Activated CD8-positive, alpha-beta memory T cell treated with anti-CD3 and anti-CD28 coated beads, Interleukin-2, amount 50 U/mL, for 1 hour (primary cell): ENCODE measurements at regions not wholly inside any gene's neighbourhood (a gene's known extent, or its start where the extent isn't known, plus 50 kb on each side); places are given as distances from the start of the nearest gene placed in this dataset.
"Not testable (repeated sequence)": the region's sequence is repeated elsewhere in the genome, so short reads cannot be mapped to it uniquely, and the experiment has no call there.

Experiments
- DNase-seq: peaks from one replicate; pipeline ENCODE4 v3.0.0-alpha.2; 2020; ENCODE audit errors: extremely low read depth

DNA sequence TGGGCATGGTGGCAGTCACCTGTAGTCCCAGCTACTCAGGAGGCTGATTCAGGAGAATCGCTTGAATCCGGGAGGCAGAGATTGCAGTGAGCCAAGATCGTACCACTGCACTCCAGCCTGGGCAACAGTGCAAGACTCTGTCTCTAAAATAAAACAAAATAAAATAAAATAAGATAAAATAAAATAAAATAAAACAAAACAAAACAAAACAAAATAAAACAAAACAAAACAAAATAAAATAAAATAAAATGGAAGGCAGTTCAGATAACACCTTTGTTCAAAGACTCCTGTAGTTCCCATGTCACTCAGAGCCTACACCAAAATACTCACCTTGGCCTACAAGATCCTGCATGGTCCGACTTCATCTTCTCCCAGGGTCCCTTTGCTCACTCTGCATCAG, 61.3 kb downstream of the SYF2 start:
- not testable (repeated sequence) for DNase-seq

GRCh38 chr1:25170439-25170838, 61.9 kb downstream of the SYF2 start:
- no peak for DNase-seq

- no peak for DNase-seq
Observed at GRCh38 chr1:25169610-25170009, 62.7 kb downstream of the SYF2 start.

GRCh38 chr1:25169168-25169567, 63.1 kb downstream of the SYF2 start:
- DNase-seq = no peak

DNA sequence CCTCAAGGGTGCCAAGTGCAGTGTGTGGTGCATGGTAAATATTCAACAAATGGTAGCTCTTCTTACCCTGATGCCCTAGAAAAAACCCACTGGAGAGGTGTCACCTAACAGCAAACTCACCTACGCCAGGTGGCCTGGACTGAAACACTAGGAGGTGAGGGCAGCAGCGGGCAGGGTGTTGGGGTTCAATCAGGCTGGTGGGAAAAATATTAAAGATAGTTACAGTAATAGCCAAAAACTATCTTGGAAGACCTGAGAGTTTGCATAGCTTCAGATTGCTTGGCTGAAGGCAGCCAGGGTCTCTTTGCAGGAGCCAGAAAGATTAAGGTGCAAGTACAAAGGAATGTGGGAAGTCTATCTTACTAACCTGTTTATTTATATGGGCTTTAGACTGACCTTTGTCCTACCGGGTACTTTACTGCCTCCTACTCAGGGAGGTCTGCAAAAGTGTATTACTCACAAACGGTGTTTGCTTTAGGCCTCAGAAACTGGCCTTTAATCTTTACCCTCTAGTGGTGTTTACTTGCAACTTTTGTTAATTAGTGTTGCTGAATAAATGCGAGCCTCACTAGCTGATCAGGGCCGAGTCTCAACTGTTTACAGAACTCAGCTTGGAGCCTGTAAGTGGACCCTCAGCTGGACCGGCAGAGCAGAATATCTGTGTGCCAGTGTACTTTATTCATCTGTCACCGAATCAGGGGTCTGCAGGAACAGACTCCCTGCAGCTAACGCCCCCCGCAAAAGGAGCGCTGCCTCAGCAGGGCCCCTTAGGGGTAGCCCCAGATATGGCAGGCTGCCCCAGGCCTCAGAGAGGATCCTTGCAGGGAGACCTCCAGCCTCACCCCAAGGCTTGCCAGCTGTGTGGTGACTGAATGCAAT, 63.9 kb downstream of the SYF2 start:
- no peak for DNase-seq

DNA sequence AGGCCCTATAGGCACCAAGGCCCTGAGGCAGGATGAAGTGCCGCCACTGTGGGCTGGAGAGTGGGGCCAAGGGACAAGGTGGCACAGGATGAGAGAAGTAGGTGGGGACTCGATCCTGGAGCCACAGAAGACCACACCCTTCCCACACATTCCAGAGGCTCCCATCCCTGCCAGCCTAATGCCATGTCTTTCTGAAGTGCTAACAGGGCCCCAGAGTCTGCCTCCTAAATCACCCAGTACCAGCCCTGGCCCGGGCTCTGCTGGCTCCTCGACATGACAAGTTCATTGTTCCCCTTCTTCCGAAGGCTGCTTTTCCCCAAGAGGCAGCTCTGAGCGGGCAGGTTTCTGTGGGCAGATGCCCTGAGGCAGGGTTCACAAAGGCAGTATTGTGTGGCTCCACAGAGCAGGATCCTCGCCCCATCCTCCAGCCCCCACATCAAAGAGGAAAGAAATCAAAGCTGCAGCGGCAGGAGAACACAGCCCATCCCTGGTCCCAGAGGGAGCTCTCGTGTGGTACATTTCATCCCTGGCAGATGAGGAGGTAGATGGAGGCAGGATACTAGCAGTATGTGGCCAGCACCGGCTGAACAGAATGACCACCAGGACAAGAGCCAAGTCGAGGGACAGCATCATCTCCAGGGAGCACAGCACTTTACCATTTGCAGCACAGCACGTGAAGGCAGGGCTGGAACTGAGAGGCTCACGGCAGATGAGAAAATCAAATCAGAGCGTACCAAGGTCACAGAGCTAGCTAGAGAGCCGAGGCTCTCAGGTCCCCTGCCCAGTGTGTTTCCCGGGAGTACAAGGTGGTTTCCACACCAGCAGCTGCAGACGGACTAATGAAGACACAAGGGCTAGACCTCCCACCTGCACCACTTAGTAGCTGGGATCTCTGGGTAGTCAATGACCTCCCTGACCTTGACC, 64.8 kb downstream of the SYF2 start:
- DNase-seq = no peak

DNA sequence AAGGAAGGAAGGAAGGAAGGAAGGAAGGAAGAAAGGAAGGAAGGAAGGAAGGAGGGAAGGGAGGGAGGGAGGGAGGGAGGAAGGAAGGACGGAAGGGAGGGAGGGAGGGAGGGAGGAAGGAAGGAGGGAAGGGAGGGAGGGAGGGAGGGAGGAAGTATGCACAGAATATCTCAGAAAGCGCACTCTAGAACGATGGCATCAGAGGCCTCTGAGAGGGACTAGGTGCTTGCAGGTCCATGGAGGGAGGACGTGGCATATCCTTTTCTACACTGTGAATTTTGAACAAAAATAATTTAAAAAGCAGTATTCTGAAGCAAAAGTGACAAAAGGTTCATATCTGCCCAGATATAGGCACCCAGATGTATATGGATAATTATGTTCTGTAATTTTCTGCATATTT, 65.5 kb downstream of the SYF2 start:
- no peak for DNase-seq

DNA sequence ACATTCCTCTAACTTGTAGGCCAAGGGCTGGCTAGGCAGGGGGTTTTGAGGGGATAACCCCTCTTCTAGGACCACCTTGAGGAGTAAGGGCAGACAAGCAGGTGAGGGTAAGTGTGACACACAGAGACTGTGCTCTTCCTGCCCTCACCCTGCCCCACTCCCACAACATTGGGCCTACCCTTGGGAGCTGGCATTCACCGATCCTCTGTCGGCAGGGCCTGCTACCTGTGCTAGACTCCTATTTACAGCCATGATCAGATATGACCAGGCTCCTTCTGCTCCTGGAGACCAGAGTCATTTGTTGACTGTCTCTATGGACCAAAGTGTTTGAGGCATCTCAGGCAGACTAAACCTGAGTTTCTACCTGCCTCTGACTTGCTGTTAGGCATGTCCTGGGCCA, 68.3 kb downstream of the SYF2 start:
- DNase-seq = no peak

DNA sequence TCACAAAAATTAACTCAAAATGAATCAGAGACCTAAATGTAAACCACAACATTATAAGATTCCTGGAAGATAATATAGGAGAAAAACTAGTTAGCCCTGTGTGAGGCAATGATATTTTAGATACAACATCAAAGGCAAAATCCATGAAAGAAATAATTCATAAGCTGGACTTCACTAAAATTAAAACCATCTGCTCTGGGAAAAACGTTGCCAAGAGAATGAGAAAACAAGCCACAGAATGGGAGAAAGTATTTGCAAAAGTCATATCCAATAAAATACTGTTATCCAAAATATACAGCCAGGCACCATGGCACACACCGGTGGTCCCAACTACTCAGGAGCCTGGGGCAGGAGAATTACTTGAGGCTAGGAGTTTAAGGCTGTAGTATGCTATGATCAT, 70.3 kb downstream of the SYF2 start:
- DNase-seq = no peak

- DNase-seq = no peak
Observed at GRCh38 chr1:25157846-25158245, 74.5 kb downstream of the SYF2 start.

DNA sequence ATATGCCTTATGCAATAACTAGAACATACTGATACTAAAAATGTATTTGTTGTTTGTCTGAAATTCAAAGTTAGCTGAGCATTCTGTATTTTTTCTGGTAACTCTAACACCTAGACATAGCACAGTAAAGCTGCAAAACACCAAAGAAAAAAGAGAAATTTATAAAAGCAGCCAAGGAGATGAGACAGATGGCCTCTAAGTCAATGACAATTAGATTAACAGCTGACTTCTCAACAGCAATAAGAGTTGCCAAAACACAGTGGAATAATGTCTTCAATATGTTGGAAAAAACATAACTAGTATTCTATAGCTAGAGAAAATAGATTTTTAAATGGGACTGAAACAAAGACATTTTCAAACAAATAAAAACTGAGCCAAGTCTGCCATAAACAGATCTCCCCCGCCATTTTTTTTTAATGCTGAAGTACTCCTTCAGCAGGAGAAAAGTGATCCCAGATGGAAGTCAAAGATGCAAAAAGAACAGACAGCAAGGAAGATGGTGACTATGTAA, 81.3 kb downstream of the SYF2 start:
- no peak for DNase-seq

DNA sequence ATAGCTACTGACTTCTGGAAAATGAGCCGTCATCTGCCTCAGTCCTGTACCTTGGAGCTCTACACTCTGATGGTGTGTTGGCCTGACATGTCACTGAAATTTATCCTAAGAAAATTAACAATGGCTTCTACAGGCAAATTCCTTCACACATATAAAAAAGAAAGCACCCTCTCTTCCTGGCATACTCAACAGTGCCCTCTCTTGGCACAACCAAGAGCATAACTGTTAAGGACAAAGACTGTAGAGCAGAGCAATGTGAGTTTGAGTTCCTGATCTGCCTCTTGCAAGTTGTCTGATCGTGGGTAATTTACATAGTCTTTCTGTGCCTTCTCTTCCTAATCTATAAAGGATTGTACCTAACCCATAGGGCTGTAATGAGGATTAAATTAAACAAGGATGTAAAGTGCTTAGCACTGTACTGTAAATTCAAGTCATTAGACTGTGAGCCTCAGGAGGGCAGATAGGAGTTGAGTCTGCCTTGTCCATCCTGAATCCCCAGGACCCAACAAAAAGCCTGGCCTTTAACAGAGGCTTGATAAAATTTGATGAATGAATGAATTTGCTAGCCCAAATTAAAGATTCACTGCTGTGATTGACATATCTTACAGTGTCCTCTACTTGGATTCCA, 83.5 kb downstream of the SYF2 start:
- no peak for DNase-seq

DNA sequence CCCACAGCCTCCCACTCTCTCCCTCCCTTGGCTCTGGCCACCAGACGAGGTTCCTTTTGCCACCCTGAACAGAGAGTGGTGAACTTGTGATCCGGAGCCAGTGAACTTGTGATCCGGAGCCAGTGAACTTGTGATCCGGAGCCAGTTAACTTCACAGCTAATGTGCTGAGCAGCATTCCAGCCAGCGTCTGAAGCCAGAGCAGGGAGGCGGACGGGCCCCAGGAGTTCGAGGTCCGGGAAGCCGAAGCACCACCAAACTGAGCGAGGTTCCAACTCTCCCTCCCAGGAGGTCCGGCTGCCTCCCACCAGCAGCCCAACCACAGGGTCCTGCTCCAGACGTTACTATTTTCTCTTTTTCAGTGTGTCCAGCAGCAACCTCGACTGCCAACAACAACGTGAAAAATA, 85.8 kb downstream of the SYF2 start:
- DNase-seq = no peak

DNA sequence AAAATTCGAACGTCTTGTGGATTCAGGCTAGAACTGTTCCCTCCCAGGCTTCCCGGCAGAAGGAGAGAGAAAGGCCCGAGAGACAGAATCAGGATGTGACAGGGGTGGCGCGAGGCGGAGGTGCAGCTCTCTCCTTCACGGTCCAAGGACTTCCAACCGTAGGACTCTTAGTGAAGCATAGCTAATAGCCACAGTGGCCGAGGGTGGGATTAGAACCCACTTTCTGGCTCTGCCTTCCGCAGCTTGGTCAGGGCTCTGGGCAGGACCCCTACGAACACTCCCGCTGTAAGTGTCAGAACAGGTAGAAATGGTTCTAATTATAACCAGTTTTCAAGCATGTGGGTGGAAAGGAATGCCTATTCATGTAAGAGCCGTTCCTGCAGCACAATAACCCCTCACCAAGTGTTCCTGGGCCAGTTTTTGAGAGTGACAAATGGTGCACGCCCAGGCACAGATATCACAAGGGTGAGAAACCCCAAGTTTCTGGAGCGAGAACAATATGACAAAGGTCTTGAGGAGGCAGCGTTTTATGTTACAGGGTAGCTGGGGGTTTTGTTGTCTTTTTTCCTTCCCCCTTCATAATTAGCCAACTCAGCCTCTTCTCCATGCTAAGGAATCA, 86.4 kb downstream of the SYF2 start:
- DNase-seq = no peak

- no peak for DNase-seq
Observed at GRCh38 chr1:25140073-25140797, 92.1 kb downstream of the SYF2 start.

GRCh38 chr1:25137521-25138395, 94.5 kb downstream of the SYF2 start:
- DNase-seq = no peak

- DNase-seq = no peak
Observed at GRCh38 chr1:25137106-25137505, 95.2 kb downstream of the SYF2 start.

GRCh38 chr1:25135909-25136308, 96.4 kb downstream of the SYF2 start:
- no peak for DNase-seq

DNA sequence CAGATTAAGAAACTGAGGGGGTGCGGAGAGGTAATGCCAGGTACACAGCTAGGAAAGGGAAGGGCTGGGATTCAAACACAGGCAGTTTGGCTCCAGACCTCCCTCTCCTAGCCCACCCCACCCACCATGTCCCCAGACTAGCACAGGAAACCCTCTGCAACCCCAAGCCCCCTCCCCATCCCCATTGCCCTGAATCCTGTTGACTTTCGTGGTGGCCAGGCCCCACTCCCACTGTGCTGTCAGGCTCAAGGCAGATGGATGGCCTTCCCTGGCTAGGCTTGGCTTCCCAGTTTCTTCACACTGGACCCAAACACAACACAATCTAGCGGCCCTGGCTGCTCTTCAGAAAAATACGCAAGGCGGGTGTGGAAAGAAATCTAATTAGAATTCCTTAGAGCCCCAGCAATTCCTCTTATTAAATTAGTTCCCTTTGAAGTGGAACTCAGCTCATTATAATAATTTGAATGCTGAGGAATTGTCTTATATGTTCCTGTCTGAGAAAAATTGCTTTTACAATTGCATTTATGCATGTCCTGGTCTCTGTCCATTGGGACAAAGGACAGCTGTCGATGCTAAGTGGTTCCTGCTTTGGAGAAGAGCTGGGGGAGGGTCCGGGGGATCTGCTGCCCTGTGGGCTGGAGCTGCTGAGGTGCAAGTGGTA, 97.4 kb downstream of the SYF2 start:
- DNase-seq = no peak
